HL-60 (cell line): ENCODE measurements at regions not wholly inside any gene's neighbourhood (a gene's known extent, or its start where the extent isn't known, plus 50 kb on each side); places are given as distances from the start of the nearest gene placed in this dataset.

ENCODE experiments used
- DNase-seq, 2 experiments: peaks; one replicate each; pipeline ENCODE4 v3.0.0-alpha.2; 2010 to 2020; ENCODE audit warnings: low read depth in 1 of 2, low spot score in 1 of 2
- H3K27ac ChIP-seq: fragments of 250-450 bp; sonication (Bioruptor Pico); replicated peaks from 2 replicates; pipeline ENCODE4 v1.5.1; 2020; ENCODE audit warnings: mild to moderate bottlenecking, moderate library complexity
- H3K27me3 ChIP-seq: fragments of 250-450 bp; sonication (Bioruptor Pico); 2 replicates; pipeline ENCODE4 v1.5.1; 2021; ENCODE audit warnings: mild to moderate bottlenecking, moderate library complexity; ENCODE audit not compliant: insufficient read depth, poor library complexity, severe bottlenecking
- H3K4me3 ChIP-seq: replicated peaks from 2 replicates; pipeline ENCODE4 v1.5.1; 2011; ENCODE audit warnings: mild to moderate bottlenecking, control low read depth, low read length; ENCODE audit not compliant: insufficient read depth
- CTCF ChIP-seq: IDR thresholded peaks from one replicate; pipeline ENCODE4 v1.5.1; 2011; ENCODE audit warnings: low read length, control low read depth, inconsistent platforms; ENCODE audit not compliant: insufficient read depth
- GABPA ChIP-seq: IDR thresholded peaks from 2 replicates; pipeline ENCODE4 v1.6.1; 2012; ENCODE audit warnings: low read depth
- POLR2AphosphoS5 ChIP-seq: IDR thresholded peaks from 2 replicates; pipeline ENCODE4 v1.6.1; 2012; ENCODE audit warnings: low read depth
- SPI1 ChIP-seq: IDR thresholded peaks from 2 replicates; pipeline ENCODE4 v1.6.1; 2012; ENCODE audit warnings: low read depth, mild to moderate bottlenecking, borderline replicate concordance
- TF ChIP-seq, protein P1 (sequence below): IDR thresholded peaks from 2 replicates; pipeline ENCODE4 v1.6.1; 2012; ENCODE audit warnings: low read depth; ENCODE audit not compliant: insufficient replicate concordance

DNA sequence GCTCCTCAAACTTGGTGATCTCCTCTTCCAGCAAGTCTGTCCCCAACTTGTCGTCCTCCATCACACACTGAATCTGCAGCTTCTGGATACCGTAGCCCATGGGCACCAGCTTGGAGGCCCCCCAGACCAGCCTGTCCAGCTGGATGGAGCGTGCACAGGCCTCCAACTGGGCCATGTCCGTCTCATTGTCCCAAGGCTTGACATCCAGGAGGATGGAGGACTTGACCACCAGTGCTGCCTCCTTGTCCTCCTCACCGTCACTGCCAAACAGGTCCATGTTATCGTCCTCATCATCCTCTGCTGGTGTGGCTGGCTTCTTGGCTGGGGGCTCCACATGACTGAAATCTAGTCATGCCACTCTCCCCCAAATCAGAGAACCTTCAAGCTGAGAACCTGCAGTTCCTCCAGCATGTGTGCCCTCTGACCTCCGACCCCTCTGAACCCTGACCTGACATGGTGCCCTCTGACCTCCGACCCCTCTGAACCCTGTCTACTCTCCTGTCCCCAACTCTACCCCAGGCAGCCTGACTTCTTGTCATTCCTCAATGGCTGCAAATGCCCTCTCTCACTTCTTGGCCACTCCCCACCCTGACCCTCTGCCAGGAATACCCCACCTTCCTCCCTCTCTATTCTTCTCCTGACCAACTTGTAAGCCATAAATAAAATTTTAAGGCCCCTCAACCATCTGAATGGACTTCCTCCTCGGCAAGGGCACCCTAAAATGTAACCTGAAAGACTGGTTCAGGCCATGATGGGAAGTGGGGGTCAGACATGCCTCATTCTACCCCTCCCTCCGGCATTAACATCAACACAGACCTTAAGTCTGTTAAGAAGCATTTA is 275.7 kb upstream of the C1orf174 start:
- Histone ChIP-seq H3K27ac (no peak overlapping the region), H3K4me3 (no peak overlapping the region), H3K27me3 (no peaks in the 10 kb centered on the region)
- DNase-seq: no peak
- TF ChIP-seq SPI1: no peak
- TF ChIP-seq, protein P1, sequence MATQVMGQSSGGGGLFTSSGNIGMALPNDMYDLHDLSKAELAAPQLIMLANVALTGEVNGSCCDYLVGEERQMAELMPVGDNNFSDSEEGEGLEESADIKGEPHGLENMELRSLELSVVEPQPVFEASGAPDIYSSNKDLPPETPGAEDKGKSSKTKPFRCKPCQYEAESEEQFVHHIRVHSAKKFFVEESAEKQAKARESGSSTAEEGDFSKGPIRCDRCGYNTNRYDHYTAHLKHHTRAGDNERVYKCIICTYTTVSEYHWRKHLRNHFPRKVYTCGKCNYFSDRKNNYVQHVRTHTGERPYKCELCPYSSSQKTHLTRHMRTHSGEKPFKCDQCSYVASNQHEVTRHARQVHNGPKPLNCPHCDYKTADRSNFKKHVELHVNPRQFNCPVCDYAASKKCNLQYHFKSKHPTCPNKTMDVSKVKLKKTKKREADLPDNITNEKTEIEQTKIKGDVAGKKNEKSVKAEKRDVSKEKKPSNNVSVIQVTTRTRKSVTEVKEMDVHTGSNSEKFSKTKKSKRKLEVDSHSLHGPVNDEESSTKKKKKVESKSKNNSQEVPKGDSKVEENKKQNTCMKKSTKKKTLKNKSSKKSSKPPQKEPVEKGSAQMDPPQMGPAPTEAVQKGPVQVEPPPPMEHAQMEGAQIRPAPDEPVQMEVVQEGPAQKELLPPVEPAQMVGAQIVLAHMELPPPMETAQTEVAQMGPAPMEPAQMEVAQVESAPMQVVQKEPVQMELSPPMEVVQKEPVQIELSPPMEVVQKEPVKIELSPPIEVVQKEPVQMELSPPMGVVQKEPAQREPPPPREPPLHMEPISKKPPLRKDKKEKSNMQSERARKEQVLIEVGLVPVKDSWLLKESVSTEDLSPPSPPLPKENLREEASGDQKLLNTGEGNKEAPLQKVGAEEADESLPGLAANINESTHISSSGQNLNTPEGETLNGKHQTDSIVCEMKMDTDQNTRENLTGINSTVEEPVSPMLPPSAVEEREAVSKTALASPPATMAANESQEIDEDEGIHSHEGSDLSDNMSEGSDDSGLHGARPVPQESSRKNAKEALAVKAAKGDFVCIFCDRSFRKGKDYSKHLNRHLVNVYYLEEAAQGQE: no peak

- Histone ChIP-seq H3K27ac (no peak overlapping the region), H3K4me3 (no peak overlapping the region), H3K27me3 (no peaks in the 10 kb centered on the region)
- DNase-seq: no peak
- no peak for TF ChIP-seq POLR2AphosphoS5
- no peak for TF ChIP-seq GABPA
- TF ChIP-seq, protein P1: no peak
- no peak for TF ChIP-seq SPI1
- TF ChIP-seq CTCF: no peak
Measured at GRCh38 chr1:4176841-4177240, 276.8 kb upstream of the C1orf174 start.

GRCh38 chr1:4177425-4178150 is 277.5 kb upstream of the C1orf174 start:
- H3K27me3 ChIP-seq: no peaks in the 10 kb centered on the region
- DNase-seq: no peak
- no peak overlapping the region for H3K4me3 ChIP-seq
- H3K27ac ChIP-seq: no peak overlapping the region
- TF ChIP-seq SPI1: no peak
- no peak for TF ChIP-seq GABPA
- no peak for TF ChIP-seq POLR2AphosphoS5
- TF ChIP-seq, protein P1: no peak
- TF ChIP-seq CTCF: no peak
